ENCODE measurements at regions not wholly inside any gene's neighbourhood (a gene's known extent, or its start where the extent isn't known, plus 50 kb on each side); places are given as distances from the start of the nearest gene placed in this dataset.

GRCh38 chr4:111985426-111985825 lies 159.8 kb upstream of the FAM241A start:
- Histone ChIP-seq H3K27me3 (ENCODE audit: control insufficient read depth, insufficient read depth, low read length) (no peaks in the 10 kb centered on the region), H3K9me3 (ENCODE audit: control insufficient read depth, insufficient read depth, low read length) (no peaks in the 10 kb centered on the region), H3K36me3 (ENCODE audit: control insufficient read depth, insufficient read depth, low read length) (no peaks in the 10 kb centered on the region), H3K4me3 (ENCODE audit: low read length) (no peak overlapping the region), H3K27ac (ENCODE audit: low read length) (no peak overlapping the region), H3K4me1 (ENCODE audit: control insufficient read depth, insufficient read depth, low read length) (peaks cover 2% of the 10 kb centered on the region; the same call in 1 of the 2 replicates)
- no CpG with 5 or more reads among the region's 2 CpGs for WGBS (ENCODE audit: insufficient coverage, insufficient read length)
- no peak for DNase-seq (ENCODE audit: low read depth, low spot score)

- Histone ChIP-seq H3K36me3 (ENCODE audit: control insufficient read depth, insufficient read depth, low read length) (no peaks in the 10 kb centered on the region), H3K4me3 (ENCODE audit: low read length) (no peak overlapping the region), H3K4me1 (ENCODE audit: control insufficient read depth, insufficient read depth, low read length) (peaks cover 2% of the 10 kb centered on the region; the same call in 1 of the 2 replicates), H3K9me3 (ENCODE audit: control insufficient read depth, insufficient read depth, low read length) (no peaks in the 10 kb centered on the region), H3K27me3 (ENCODE audit: control insufficient read depth, insufficient read depth, low read length) (no peaks in the 10 kb centered on the region), H3K27ac (ENCODE audit: low read length) (no peak overlapping the region)
- no peak for DNase-seq (ENCODE audit: low read depth, low spot score)
- no CpG with 5 or more reads among the region's 4 CpGs for WGBS (ENCODE audit: insufficient coverage, insufficient read length)
Measured at GRCh38 chr4:111986095-111986494, 159.2 kb upstream of the FAM241A start.

- no peak for DNase-seq (ENCODE audit: low read depth, low spot score)
- no peaks in the 10 kb centered on the region for H3K36me3 ChIP-seq (ENCODE audit: control insufficient read depth, insufficient read depth, low read length)
- no peak overlapping the region for H3K4me3 ChIP-seq (ENCODE audit: low read length)
- peaks cover 2% of the 10 kb centered on the region; the same call in 1 of the 2 replicates for H3K4me1 ChIP-seq (ENCODE audit: control insufficient read depth, insufficient read depth, low read length)
- H3K27me3 ChIP-seq (ENCODE audit: control insufficient read depth, insufficient read depth, low read length) = no peaks in the 10 kb centered on the region
- WGBS (ENCODE audit: insufficient coverage, insufficient read length) = no CpG with 5 or more reads among the region's 3 CpGs
- no peaks in the 10 kb centered on the region for H3K9me3 ChIP-seq (ENCODE audit: control insufficient read depth, insufficient read depth, low read length)
- H3K27ac ChIP-seq (ENCODE audit: low read length) = no peak overlapping the region
Measured at GRCh38 chr4:111988514-111988913, 156.7 kb upstream of the FAM241A start.

GRCh38 chr4:111989817-111990216 lies 155.4 kb upstream of the FAM241A start:
- Histone ChIP-seq H3K4me1 (ENCODE audit: control insufficient read depth, insufficient read depth, low read length) (peaks cover 2% of the 10 kb centered on the region; the same call in 1 of the 2 replicates), H3K9me3 (ENCODE audit: control insufficient read depth, insufficient read depth, low read length) (no peaks in the 10 kb centered on the region), H3K4me3 (ENCODE audit: low read length) (no peak overlapping the region), H3K27ac (ENCODE audit: low read length) (no peak overlapping the region), H3K27me3 (ENCODE audit: control insufficient read depth, insufficient read depth, low read length) (no peaks in the 10 kb centered on the region), H3K36me3 (ENCODE audit: control insufficient read depth, insufficient read depth, low read length) (no peaks in the 10 kb centered on the region)
- DNase-seq (ENCODE audit: low read depth, low spot score) = no peak
- WGBS (ENCODE audit: insufficient coverage, insufficient read length) = no CpG with 5 or more reads among the region's 1 CpG

GRCh38 chr4:111991163-111991562 lies 154.1 kb upstream of the FAM241A start:
- Histone ChIP-seq H3K27ac (ENCODE audit: low read length) (no peak overlapping the region), H3K9me3 (ENCODE audit: control insufficient read depth, insufficient read depth, low read length) (no peaks in the 10 kb centered on the region), H3K4me3 (ENCODE audit: low read length) (no peak overlapping the region), H3K36me3 (ENCODE audit: control insufficient read depth, insufficient read depth, low read length) (no peaks in the 10 kb centered on the region), H3K4me1 (ENCODE audit: control insufficient read depth, insufficient read depth, low read length) (no peaks in the 10 kb centered on the region), H3K27me3 (ENCODE audit: control insufficient read depth, insufficient read depth, low read length) (no peaks in the 10 kb centered on the region)
- WGBS (ENCODE audit: insufficient coverage, insufficient read length) = no CpG with 5 or more reads among the region's 3 CpGs
- DNase-seq (ENCODE audit: low read depth, low spot score) = no peak

- WGBS (ENCODE audit: insufficient coverage, insufficient read length) = no CpG with 5 or more reads among the region's 3 CpGs
- Histone ChIP-seq H3K36me3 (ENCODE audit: control insufficient read depth, insufficient read depth, low read length) (no peaks in the 10 kb centered on the region), H3K27ac (ENCODE audit: low read length) (no peak overlapping the region), H3K9me3 (ENCODE audit: control insufficient read depth, insufficient read depth, low read length) (no peaks in the 10 kb centered on the region), H3K4me1 (ENCODE audit: control insufficient read depth, insufficient read depth, low read length) (no peaks in the 10 kb centered on the region), H3K27me3 (ENCODE audit: control insufficient read depth, insufficient read depth, low read length) (no peaks in the 10 kb centered on the region), H3K4me3 (ENCODE audit: low read length) (no peak overlapping the region)
- no peak for DNase-seq (ENCODE audit: low read depth, low spot score)
Measured at GRCh38 chr4:111991797-111992196, 153.5 kb upstream of the FAM241A start.

- no peaks in the 10 kb centered on the region for H3K4me1 ChIP-seq (ENCODE audit: control insufficient read depth, insufficient read depth, low read length)
- no CpG with 5 or more reads among the region's 7 CpGs for WGBS (ENCODE audit: insufficient coverage, insufficient read length)
- DNase-seq (ENCODE audit: low read depth, low spot score) = no peak
- H3K9me3 ChIP-seq (ENCODE audit: control insufficient read depth, insufficient read depth, low read length) = no peaks in the 10 kb centered on the region
- H3K4me3 ChIP-seq (ENCODE audit: low read length) = no peak overlapping the region
- no peak overlapping the region for H3K27ac ChIP-seq (ENCODE audit: low read length)
- no peaks in the 10 kb centered on the region for H3K36me3 ChIP-seq (ENCODE audit: control insufficient read depth, insufficient read depth, low read length)
- H3K27me3 ChIP-seq (ENCODE audit: control insufficient read depth, insufficient read depth, low read length) = no peaks in the 10 kb centered on the region
Measured at GRCh38 chr4:111992351-111993168, 152.7 kb upstream of the FAM241A start.

GRCh38 chr4:111994392-111994791 lies 150.9 kb upstream of the FAM241A start:
- Histone ChIP-seq H3K4me1 (ENCODE audit: control insufficient read depth, insufficient read depth, low read length) (no peaks in the 10 kb centered on the region), H3K27ac (ENCODE audit: low read length) (no peak overlapping the region), H3K9me3 (ENCODE audit: control insufficient read depth, insufficient read depth, low read length) (no peaks in the 10 kb centered on the region), H3K4me3 (ENCODE audit: low read length) (no peak overlapping the region), H3K36me3 (ENCODE audit: control insufficient read depth, insufficient read depth, low read length) (no peaks in the 10 kb centered on the region), H3K27me3 (ENCODE audit: control insufficient read depth, insufficient read depth, low read length) (no peaks in the 10 kb centered on the region)
- no peak for DNase-seq (ENCODE audit: low read depth, low spot score)
- no CpG with 5 or more reads among the region's 1 CpG for WGBS (ENCODE audit: insufficient coverage, insufficient read length)

- DNase-seq (ENCODE audit: low read depth, low spot score) = no peak
- no peaks in the 10 kb centered on the region for H3K9me3 ChIP-seq (ENCODE audit: control insufficient read depth, insufficient read depth, low read length)
- H3K4me3 ChIP-seq (ENCODE audit: low read length) = no peak overlapping the region
- H3K27ac ChIP-seq (ENCODE audit: low read length) = no peak overlapping the region
- H3K36me3 ChIP-seq (ENCODE audit: control insufficient read depth, insufficient read depth, low read length) = no peaks in the 10 kb centered on the region
- no peaks in the 10 kb centered on the region for H3K4me1 ChIP-seq (ENCODE audit: control insufficient read depth, insufficient read depth, low read length)
- H3K27me3 ChIP-seq (ENCODE audit: control insufficient read depth, insufficient read depth, low read length) = no peaks in the 10 kb centered on the region
- WGBS (ENCODE audit: insufficient coverage, insufficient read length) = no CpG with 5 or more reads among the region's 4 CpGs
Measured at GRCh38 chr4:111997785-111998184, 147.5 kb upstream of the FAM241A start.

GRCh38 chr4:111999801-112000200 lies 145.5 kb upstream of the FAM241A start:
- Histone ChIP-seq H3K4me1 (ENCODE audit: control insufficient read depth, insufficient read depth, low read length) (no peaks in the 10 kb centered on the region), H3K27ac (ENCODE audit: low read length) (no peak overlapping the region), H3K9me3 (ENCODE audit: control insufficient read depth, insufficient read depth, low read length) (no peaks in the 10 kb centered on the region), H3K27me3 (ENCODE audit: control insufficient read depth, insufficient read depth, low read length) (no peaks in the 10 kb centered on the region), H3K36me3 (ENCODE audit: control insufficient read depth, insufficient read depth, low read length) (no peaks in the 10 kb centered on the region), H3K4me3 (ENCODE audit: low read length) (no peak overlapping the region)
- WGBS (ENCODE audit: insufficient coverage, insufficient read length) = no CpG with 5 or more reads among the region's 3 CpGs
- no peak for DNase-seq (ENCODE audit: low read depth, low spot score)

- no CpG with 5 or more reads among the region's 1 CpG for WGBS (ENCODE audit: insufficient coverage, insufficient read length)
- Histone ChIP-seq H3K27me3 (ENCODE audit: control insufficient read depth, insufficient read depth, low read length) (no peaks in the 10 kb centered on the region), H3K27ac (ENCODE audit: low read length) (no peak overlapping the region), H3K4me1 (ENCODE audit: control insufficient read depth, insufficient read depth, low read length) (no peaks in the 10 kb centered on the region), H3K9me3 (ENCODE audit: control insufficient read depth, insufficient read depth, low read length) (no peaks in the 10 kb centered on the region), H3K4me3 (ENCODE audit: low read length) (no peak overlapping the region), H3K36me3 (ENCODE audit: control insufficient read depth, insufficient read depth, low read length) (no peaks in the 10 kb centered on the region)
- no peak for DNase-seq (ENCODE audit: low read depth, low spot score)
Measured at GRCh38 chr4:112001041-112001440, 144.2 kb upstream of the FAM241A start.

Measured in iPS DF 6.9 (cell line).